IMR-90 (cell line): ENCODE measurements at regions not wholly inside any gene's neighbourhood (a gene's known extent, or its start where the extent isn't known, plus 50 kb on each side); places are given as distances from the start of the nearest gene placed in this dataset.

Experiments
- ATAC-seq: fragments of 200-7000 bp; cut with Tn5 transposase; 2 replicates; pipeline ENCODE4 v1.9.1; 2020; ENCODE audit warnings: low read depth, mild to moderate bottlenecking, moderate library complexity
- BruUV-seq: library from RNA; stranded (reverse); fragments of 400-500 nt; replicated peaks from 2 replicates; lab custom pipeline; 2021; lab: Mats Ljungman, UMichigan
- CTCF ChIA-PET: fragments of 300-600 bp; formaldehyde crosslinking; extraction: SDS; loops from one replicate; lab custom pipeline; 2021; ENCODE audit warnings: antibody characterized with exemption; lab: Yijun Ruan, JAX
- POLR2A ChIA-PET: fragments of 300-600 bp; sonication (Branson Sonifier 250); formaldehyde crosslinking; loops from one replicate; lab custom pipeline; 2022; ENCODE audit warnings: antibody characterized with exemption; ENCODE audit not compliant: unreplicated experiment; lab: Charles Lee
- DNase-seq: peaks from one replicate; pipeline ENCODE4 v3.0.0; 2013
- H2AFZ ChIP-seq: replicated peaks from 2 replicates; pipeline ENCODE3; 2013; ENCODE audit warnings: low read length, mild to moderate bottlenecking; ENCODE audit not compliant: poor library complexity
- H2AK5ac ChIP-seq: 2 replicates; pipeline ENCODE4 v1.6.1; 2013; ENCODE audit warnings: low read depth, low read length, inconsistent platforms
- H2AK9ac ChIP-seq: replicated peaks from 2 replicates; pipeline ENCODE3; 2013; ENCODE audit warnings: mild to moderate bottlenecking, low read depth, low read length, moderate library complexity; ENCODE audit not compliant: poor library complexity
- H2BK120ac ChIP-seq: 2 replicates; pipeline ENCODE4 v1.6.1; 2013; ENCODE audit warnings: low read depth, low read length, inconsistent platforms
- H2BK15ac ChIP-seq: 3 replicates; pipeline ENCODE4 v1.6.1; 2013; ENCODE audit warnings: low read depth, low read length, inconsistent platforms
- H2BK20ac ChIP-seq: 2 replicates; pipeline ENCODE4 v1.6.1; 2013; ENCODE audit warnings: low read depth, mild to moderate bottlenecking, inconsistent platforms, low read length, moderate library complexity
- H2BK5ac ChIP-seq: 2 replicates; pipeline ENCODE4 v1.6.1; 2013; ENCODE audit warnings: mild to moderate bottlenecking, low read depth, low read length, inconsistent platforms; ENCODE audit not compliant: poor library complexity, severe bottlenecking
- H3K14ac ChIP-seq: replicated peaks from 2 replicates; pipeline ENCODE4 v1.6.1; 2013; ENCODE audit warnings: low read depth, low read length, inconsistent platforms
- H3K18ac ChIP-seq: 2 replicates; pipeline ENCODE4 v1.6.1; 2013; ENCODE audit warnings: low read depth, low read length, control low read depth
- H3K23ac ChIP-seq: 2 replicates; pipeline ENCODE4 v1.6.1; 2013; ENCODE audit warnings: low read depth, low read length, inconsistent platforms
- H3K27ac ChIP-seq: 2 replicates; pipeline ENCODE4 v1.5.1; 2013; ENCODE audit warnings: mild to moderate bottlenecking, control low read depth, low read length; ENCODE audit not compliant: insufficient read depth
- H3K27me3 ChIP-seq: 2 replicates; pipeline ENCODE4 v1.6.1; 2013; ENCODE audit warnings: low read length; ENCODE audit not compliant: control insufficient read depth, insufficient read depth
- H3K36me3 ChIP-seq: 2 replicates; pipeline ENCODE4 v1.6.1; 2013; ENCODE audit warnings: low read length, mixed read lengths; ENCODE audit not compliant: control insufficient read depth, insufficient read depth
- H3K4ac ChIP-seq: 2 replicates; pipeline ENCODE4 v1.6.1; 2013; ENCODE audit warnings: low read depth, low read length, inconsistent platforms
- H3K4me1 ChIP-seq: 2 replicates; pipeline ENCODE4 v1.6.1; 2013; ENCODE audit warnings: low read length, mixed read lengths; ENCODE audit not compliant: control insufficient read depth, insufficient read depth
- H3K4me2 ChIP-seq: 2 replicates; pipeline ENCODE4 v1.6.1; 2013; ENCODE audit warnings: low read depth, mild to moderate bottlenecking, control low read depth, low read length, moderate library complexity
- H3K4me3 ChIP-seq: 2 replicates; pipeline ENCODE4 v1.5.1; 2013; ENCODE audit warnings: low read depth, mild to moderate bottlenecking, control low read depth, low read length, moderate library complexity; ENCODE audit not compliant: insufficient read depth
- H3K56ac ChIP-seq: 2 replicates; pipeline ENCODE4 v1.6.1; 2013; ENCODE audit warnings: low read length, inconsistent platforms; ENCODE audit not compliant: insufficient read depth; ENCODE audit errors: extremely low read depth
- H3K79me1 ChIP-seq, 2 experiments: 2 replicates each; pipeline ENCODE4 v1.6.1; 2013; ENCODE audit warnings: low read length in 2 of 2, inconsistent platforms in 1 of 2, low read depth in 1 of 2
- H3K9ac ChIP-seq: 2 replicates; pipeline ENCODE4 v1.6.1; 2013; ENCODE audit warnings: low read depth, low read length, control low read depth
- H3K9me1 ChIP-seq: 2 replicates; pipeline ENCODE4 v1.6.1; 2013; ENCODE audit warnings: low read length, inconsistent platforms; ENCODE audit not compliant: insufficient read depth
- H3K9me3 ChIP-seq: 2 replicates; pipeline ENCODE4 v1.6.1; 2013; ENCODE audit warnings: low read length; ENCODE audit not compliant: control insufficient read depth, insufficient read depth
- H4K20me1 ChIP-seq: 2 replicates; pipeline ENCODE4 v1.6.1; 2013; ENCODE audit warnings: low read length, inconsistent platforms; ENCODE audit not compliant: insufficient read depth
- H4K5ac ChIP-seq: 2 replicates; pipeline ENCODE4 v1.6.1; 2013; ENCODE audit warnings: mild to moderate bottlenecking, low read depth, low read length, control low read depth
- H4K8ac ChIP-seq, 2 experiments: 2 replicates each; pipeline ENCODE4 v1.6.1; 2013; ENCODE audit warnings: low read depth in 2 of 2, low read length in 2 of 2, control low read depth in 1 of 2, inconsistent platforms in 1 of 2
- H4K91ac ChIP-seq: 2 replicates; pipeline ENCODE4 v1.6.1; 2013; ENCODE audit warnings: low read depth, low read length, inconsistent platforms; ENCODE audit not compliant: insufficient read depth
- BHLHE40 ChIP-seq: fragments of 150-350 bp; IDR thresholded peaks from 2 replicates; pipeline ENCODE4 v1.6.1; 2016; ENCODE audit warnings: mild to moderate bottlenecking, low read depth, low read length
- CHD1 ChIP-seq: IDR thresholded peaks from 2 replicates; pipeline ENCODE4 v1.6.1; 2012; ENCODE audit warnings: low read depth, low read length, improper control_type of control experiment
- MAFK ChIP-seq: IDR thresholded peaks from 2 replicates; pipeline ENCODE4 v1.6.1; 2012; ENCODE audit warnings: low read depth, low read length, improper control_type of control experiment
- MXI1 ChIP-seq: IDR thresholded peaks from 2 replicates; pipeline ENCODE4 v1.6.1; 2012; ENCODE audit warnings: low read depth, mild to moderate bottlenecking, low read length, moderate library complexity, borderline replicate concordance
- NFE2L2 ChIP-seq: fragments of 150-350 bp; IDR thresholded peaks from 2 replicates; pipeline ENCODE4 v1.6.1; 2016; ENCODE audit warnings: low read depth, mild to moderate bottlenecking, low read length
- RCOR1 ChIP-seq: IDR thresholded peaks from 2 replicates; pipeline ENCODE4 v1.6.1; 2012; ENCODE audit warnings: mild to moderate bottlenecking, low read length, improper control_type of control experiment; ENCODE audit not compliant: insufficient replicate concordance
- RFX5 ChIP-seq: IDR thresholded peaks from 2 replicates; pipeline ENCODE4 v1.8.0; 2012; ENCODE audit warnings: low read depth, mild to moderate bottlenecking, low read length, moderate library complexity
- SMC3 ChIP-seq: fragments of 150-350 bp; IDR thresholded peaks from 2 replicates; pipeline ENCODE4 v1.6.1; 2016; ENCODE audit warnings: low read depth, mild to moderate bottlenecking, antibody characterized with exemption, low read length, moderate library complexity
- WGBS, 2 experiments: methylation state at CpG; one replicate each; pipeline versions ENCODE4 v1.1.5 to v1.1.7; 2013; ENCODE audit warnings: missing lambda C conversion rate in 2 of 2; ENCODE audit not compliant: insufficient read length in 1 of 2; ENCODE audit errors: extremely low coverage in 2 of 2; 5-methylcytosine and 5-hydroxymethylcytosine counted together
- dilution Hi-C: fragments of 300-500 bp; cut with HindIII; formaldehyde crosslinking; loops from one replicate; pipeline ENCODE4 v1.14.3; 2018; ENCODE audit warnings: low sequenced_read_pairs; ENCODE audit not compliant: unreplicated experiment
- in situ Hi-C: fragments of 300-500 bp; cut with MboI; formaldehyde crosslinking; loops from 3 replicates; pipeline ENCODE4 v1.14.3; 2019; ENCODE audit warnings: low sequenced_read_pairs, inconsistent platforms, mixed read lengths
- intact Hi-C: fragments of 100-400 bp; cut with micrococcal nuclease; formaldehyde crosslinking; loops from 2 replicates; pipeline ENCODE4 v1.10.0; 2022
- TF ChIP-seq, protein P1 (sequence below): fragments of 150-350 bp; IDR thresholded peaks from 2 replicates; pipeline ENCODE4 v1.6.1; 2016; ENCODE audit warnings: low read depth, mild to moderate bottlenecking, low read length, moderate library complexity, borderline replicate concordance
- TF ChIP-seq, protein P2 (sequence below): fragments of 150-350 bp; IDR thresholded peaks from 2 replicates; pipeline ENCODE4 v1.6.1; 2017; ENCODE audit warnings: mild to moderate bottlenecking, antibody characterized with exemption, low read length, low read depth

- WGBS, 2 experiments, result no CpG with 5 or more reads among the region's 4 CpGs
- Histone ChIP-seq H3K9me1 (no peaks in the 10 kb centered on the region), H3K27me3 (no peaks in the 10 kb centered on the region), H3K4me1 (no peaks in the 10 kb centered on the region), H4K91ac (no peak overlapping the region), H2BK15ac (no peak overlapping the region), H3K79me1 (no peaks in the 10 kb centered on the region), H2AK9ac (no peak overlapping the region), H3K18ac (no peak overlapping the region), H4K20me1 (no peaks in the 10 kb centered on the region), H2BK5ac (no peak overlapping the region), H3K36me3 (no peaks in the 10 kb centered on the region), H4K8ac (no peak overlapping the region), H3K4me2 (no peak overlapping the region), H3K27ac (no peak overlapping the region), H2AFZ (no peak overlapping the region), H2AK5ac (no peak overlapping the region), H3K56ac (no peak overlapping the region), H3K4ac (no peak overlapping the region), H2BK20ac (no peak overlapping the region), H3K9me3 (no peaks in the 10 kb centered on the region; the same call in 1 of the 2 replicates), H2BK120ac (no peak overlapping the region), H3K4me3 (no peak overlapping the region), H3K23ac (no peak overlapping the region), H4K5ac (no peak overlapping the region), H3K9ac (no peak overlapping the region), H3K14ac (no peak overlapping the region)
- dilution Hi-C loops, result no loop called here
- TF ChIP-seq CHD1 (no peak), RCOR1 (no peak), NFE2L2 (no peak), MXI1 (no peak), MAFK (no peak), SMC3 (no peak), RFX5 (no peak), BHLHE40 (no peak)
- TF ChIP-seq, protein P1, sequence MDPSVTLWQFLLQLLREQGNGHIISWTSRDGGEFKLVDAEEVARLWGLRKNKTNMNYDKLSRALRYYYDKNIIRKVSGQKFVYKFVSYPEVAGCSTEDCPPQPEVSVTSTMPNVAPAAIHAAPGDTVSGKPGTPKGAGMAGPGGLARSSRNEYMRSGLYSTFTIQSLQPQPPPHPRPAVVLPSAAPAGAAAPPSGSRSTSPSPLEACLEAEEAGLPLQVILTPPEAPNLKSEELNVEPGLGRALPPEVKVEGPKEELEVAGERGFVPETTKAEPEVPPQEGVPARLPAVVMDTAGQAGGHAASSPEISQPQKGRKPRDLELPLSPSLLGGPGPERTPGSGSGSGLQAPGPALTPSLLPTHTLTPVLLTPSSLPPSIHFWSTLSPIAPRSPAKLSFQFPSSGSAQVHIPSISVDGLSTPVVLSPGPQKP, result no peak
- TF ChIP-seq, protein P2, sequence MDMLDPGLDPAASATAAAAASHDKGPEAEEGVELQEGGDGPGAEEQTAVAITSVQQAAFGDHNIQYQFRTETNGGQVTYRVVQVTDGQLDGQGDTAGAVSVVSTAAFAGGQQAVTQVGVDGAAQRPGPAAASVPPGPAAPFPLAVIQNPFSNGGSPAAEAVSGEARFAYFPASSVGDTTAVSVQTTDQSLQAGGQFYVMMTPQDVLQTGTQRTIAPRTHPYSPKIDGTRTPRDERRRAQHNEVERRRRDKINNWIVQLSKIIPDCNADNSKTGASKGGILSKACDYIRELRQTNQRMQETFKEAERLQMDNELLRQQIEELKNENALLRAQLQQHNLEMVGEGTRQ, result no peak
- intact Hi-C loops, result no loop called here
- DNase-seq (no peak), ATAC-seq (no peak)
- CTCF ChIA-PET, result interaction anchor here (0.6 kb wide), 1 partner anchor 97 kb away, joined by 3 read pairs; no protein-coding TSS in a partner anchor
- in situ Hi-C loops, result no loop called here
- POLR2A ChIA-PET, result no interaction called here
- BruUV-seq, result no TSS peak
Observed at GRCh38 chr9:26604076-26604662, 288.4 kb downstream of the CAAP1 start.
